Neuronal stem cell (in vitro differentiated cells): ENCODE measurements at regions not wholly inside any gene's neighbourhood (a gene's known extent, or its start where the extent isn't known, plus 50 kb on each side); places are given as distances from the start of the nearest gene placed in this dataset.
A peak's percentile ranks its signal among the peaks of the same experiment; 100 is the strongest.

Experiments
- DNase-seq: peaks from one replicate; pipeline ENCODE4 v3.0.0-alpha.2; 2013; ENCODE audit warnings: low spot score
- H2AFZ ChIP-seq: one replicate; pipeline ENCODE4 v1.6.1; 2013; ENCODE audit warnings: mild to moderate bottlenecking, low read length, inconsistent platforms
- H2AK5ac ChIP-seq: 2 replicates; pipeline ENCODE4 v1.6.1; 2013; ENCODE audit warnings: low read depth, mild to moderate bottlenecking, inconsistent platforms, low read length, moderate library complexity, mixed read lengths
- H2BK120ac ChIP-seq: 2 replicates; pipeline ENCODE4 v1.6.1; 2013; ENCODE audit warnings: low read depth, mild to moderate bottlenecking, inconsistent platforms, low read length, moderate library complexity, mixed read lengths
- H2BK12ac ChIP-seq: one replicate; pipeline ENCODE4 v1.6.1; 2013; ENCODE audit warnings: low read length, inconsistent platforms
- H2BK15ac ChIP-seq: 2 replicates; pipeline ENCODE4 v1.6.1; 2013; ENCODE audit warnings: mild to moderate bottlenecking, low read length, inconsistent platforms, mixed read lengths
- H2BK5ac ChIP-seq: one replicate; pipeline ENCODE4 v1.6.1; 2013; ENCODE audit warnings: inconsistent platforms, mild to moderate bottlenecking, low read length, moderate library complexity
- H3K14ac ChIP-seq: one replicate; pipeline ENCODE4 v1.6.1; 2013; ENCODE audit warnings: low read length, inconsistent platforms
- H3K18ac ChIP-seq: 2 replicates; pipeline ENCODE4 v1.6.1; 2013; ENCODE audit warnings: low read length, inconsistent platforms
- H3K23ac ChIP-seq: 2 replicates; pipeline ENCODE4 v1.6.1; 2013; ENCODE audit warnings: low read depth, mild to moderate bottlenecking, mixed read lengths, low read length, inconsistent platforms; ENCODE audit not compliant: poor library complexity
- H3K27ac ChIP-seq: replicated peaks from 3 replicates; pipeline ENCODE4 v1.5.1; 2013; ENCODE audit warnings: low read length, inconsistent platforms
- H3K27me3 ChIP-seq, 3 experiments: 2 replicates each; pipeline ENCODE4 v1.6.1; 2013; ENCODE audit warnings: low read length in 3 of 3, mild to moderate bottlenecking in 2 of 3, inconsistent platforms in 1 of 3, low read depth in 1 of 3, mixed read lengths in 1 of 3, moderate library complexity in 1 of 3; ENCODE audit not compliant: control insufficient read depth in 3 of 3, insufficient read depth in 3 of 3
- H3K36me3 ChIP-seq, 2 donors: replicated peaks in 1 of 2; 2 replicates each; pipeline ENCODE4 v1.6.1; 2013; ENCODE audit warnings: low read length in 2 of 2; ENCODE audit not compliant: control insufficient read depth in 2 of 2, insufficient read depth in 2 of 2
- H3K4ac ChIP-seq: 2 replicates; pipeline ENCODE4 v1.6.1; 2013; ENCODE audit warnings: inconsistent platforms, mild to moderate bottlenecking, low read length, moderate library complexity
- H3K4me1 ChIP-seq, 2 donors: 1 replicate in 1 of 2; 2 replicates in 1 of 2; pipeline ENCODE4 v1.6.1; 2013; ENCODE audit warnings: low read length in 2 of 2, low read depth in 1 of 2; ENCODE audit not compliant: control insufficient read depth in 2 of 2, insufficient read depth in 1 of 2
- H3K4me2 ChIP-seq: one replicate; pipeline ENCODE4 v1.6.1; 2013; ENCODE audit warnings: mild to moderate bottlenecking, low read length, inconsistent platforms; ENCODE audit not compliant: insufficient read depth, poor library complexity, severe bottlenecking
- H3K4me3 ChIP-seq, 2 donors: 2 replicates each; pipeline ENCODE4 v1.5.1; 2013; ENCODE audit warnings: low read length in 2 of 2, mild to moderate bottlenecking in 2 of 2, inconsistent platforms in 1 of 2, moderate library complexity in 1 of 2
- H3K79me1 ChIP-seq: one replicate; pipeline ENCODE4 v1.6.1; 2013; ENCODE audit warnings: low read depth, mild to moderate bottlenecking, inconsistent platforms, low read length, moderate library complexity
- H3K9ac ChIP-seq: one replicate; pipeline ENCODE4 v1.6.1; 2013; ENCODE audit warnings: mild to moderate bottlenecking, low read depth, low read length, inconsistent platforms; ENCODE audit not compliant: poor library complexity
- H3K9me3 ChIP-seq, 2 donors: replicated peaks in 1 of 2; 2 replicates each; pipeline versions ENCODE3 to v1.6.1; 2013; ENCODE audit warnings: low read length in 2 of 2, mild to moderate bottlenecking in 2 of 2, inconsistent platforms in 1 of 2, low read depth in 1 of 2, mixed read lengths in 1 of 2, moderate library complexity in 1 of 2; ENCODE audit not compliant: control insufficient read depth in 2 of 2, insufficient read depth in 1 of 2
- H4K8ac ChIP-seq: one replicate; pipeline ENCODE4 v1.6.1; 2013; ENCODE audit warnings: low read depth, mild to moderate bottlenecking, inconsistent platforms, low read length, moderate library complexity
- H4K91ac ChIP-seq: one replicate; pipeline ENCODE4 v1.6.1; 2013; ENCODE audit warnings: low read length, low read depth, mild to moderate bottlenecking, inconsistent platforms; ENCODE audit not compliant: poor library complexity
- WGBS, 2 donors: extraction: QIAGEN DNeasy Blood & Tissue Kit; methylation state at CpG; one replicate each; pipeline ENCODE4 v1.1.7; 2013; ENCODE audit warnings: missing lambda C conversion rate in 2 of 2, mixed read lengths in 1 of 2; ENCODE audit not compliant: insufficient read length in 2 of 2, insufficient replicate concordance in 1 of 2; ENCODE audit errors: extremely low coverage in 2 of 2; 5-methylcytosine and 5-hydroxymethylcytosine counted together

- H4K91ac ChIP-seq, result no peak overlapping the region
- no peak overlapping the region for H2AFZ ChIP-seq
- H2BK5ac ChIP-seq, result no peak overlapping the region
- H3K4me1 ChIP-seq, result no peaks in the 10 kb centered on the region
- no peak overlapping the region for H2BK12ac ChIP-seq
- H2BK120ac ChIP-seq, result no peak overlapping the region
- WGBS, 2 donors, result no CpG with 5 or more reads among the region's 6 CpGs
- DNase-seq, result no peak
- no peaks in the 10 kb centered on the region for H3K36me3 ChIP-seq
- H3K27ac ChIP-seq, result no peak overlapping the region
- H3K4me2 ChIP-seq, result no peak overlapping the region
- no peaks in the 10 kb centered on the region for H3K27me3 ChIP-seq
- peaks cover 0 to 2% of the 10 kb centered on the region in 2 donors for H3K9me3 ChIP-seq
- no peak overlapping the region for H2AK5ac ChIP-seq
- no peak overlapping the region for H4K8ac ChIP-seq
- H3K9ac ChIP-seq, result no peak overlapping the region
- no peak overlapping the region for H3K18ac ChIP-seq
- H3K23ac ChIP-seq, result no peak overlapping the region
- no peaks in the 10 kb centered on the region for H3K79me1 ChIP-seq
- H2BK15ac ChIP-seq, result no peak overlapping the region
- H3K14ac ChIP-seq, result no peak overlapping the region
- no peak overlapping the region for H3K4me3 ChIP-seq
- no peak overlapping the region for H3K4ac ChIP-seq
Observed at GRCh38 chr13:57030671-57031070, 110.0 kb upstream of the PRR20A start.

GRCh38 chr13:57036290-57036689 lies 104.4 kb upstream of the PRR20A start:
- H2BK120ac ChIP-seq, result no peak overlapping the region
- no peak overlapping the region for H2BK15ac ChIP-seq
- no peak overlapping the region for H2BK12ac ChIP-seq
- no peak overlapping the region for H3K18ac ChIP-seq
- H3K79me1 ChIP-seq, result no peaks in the 10 kb centered on the region
- H3K9me3 ChIP-seq, result no peaks in the 10 kb centered on the region
- H2AFZ ChIP-seq, result peak overlapping the region; percentile 5
- H3K23ac ChIP-seq, result no peak overlapping the region
- no peaks in the 10 kb centered on the region for H3K27me3 ChIP-seq
- H2BK5ac ChIP-seq, result no peak overlapping the region
- H3K4me3 ChIP-seq, result no peak overlapping the region
- no peak overlapping the region for H4K8ac ChIP-seq
- H3K4me1 ChIP-seq, result no peaks in the 10 kb centered on the region
- H3K4ac ChIP-seq, result no peak overlapping the region
- H3K27ac ChIP-seq, result no peak overlapping the region
- H3K14ac ChIP-seq, result no peak overlapping the region
- no peak for DNase-seq
- WGBS, 2 donors, result no CpG with 5 or more reads among the region's 4 CpGs
- H4K91ac ChIP-seq, result no peak overlapping the region
- H3K9ac ChIP-seq, result no peak overlapping the region
- H2AK5ac ChIP-seq, result no peak overlapping the region
- H3K4me2 ChIP-seq, result no peak overlapping the region
- H3K36me3 ChIP-seq, result no peaks in the 10 kb centered on the region

GRCh38 chr13:57044910-57045309 lies 95.8 kb upstream of the PRR20A start:
- Histone ChIP-seq H3K4me2 (no peak overlapping the region), H4K8ac (no peak overlapping the region), H3K27me3 (no peaks in the 10 kb centered on the region), H2BK15ac (no peak overlapping the region), H3K18ac (no peak overlapping the region), H3K4me1 (peaks cover 0 to 7% of the 10 kb centered on the region in 2 donors), H2BK5ac (no peak overlapping the region), H3K9ac (no peak overlapping the region), H3K27ac (no peak overlapping the region), H3K79me1 (no peaks in the 10 kb centered on the region), H3K4ac (no peak overlapping the region), H3K9me3 (peaks cover 0 to 8% of the 10 kb centered on the region in 2 donors), H4K91ac (no peak overlapping the region), H2AK5ac (no peak overlapping the region), H3K23ac (no peak overlapping the region), H3K36me3 (no peaks in the 10 kb centered on the region), H2BK12ac (no peak overlapping the region), H3K14ac (no peak overlapping the region), H2BK120ac (no peak overlapping the region), H3K4me3 (no peak overlapping the region), H2AFZ (peak overlapping the region; percentile 63)
- DNase-seq, result no peak
- no CpG with 5 or more reads among the region's 1 CpG for WGBS, 2 donors

- H3K27me3 ChIP-seq, result no peaks in the 10 kb centered on the region
- H3K4me2 ChIP-seq, result no peak overlapping the region
- peaks cover 0 to 14% of the 10 kb centered on the region in 2 donors for H3K9me3 ChIP-seq
- H3K27ac ChIP-seq, result no peak overlapping the region
- H2BK15ac ChIP-seq, result no peak overlapping the region
- no peak overlapping the region for H3K9ac ChIP-seq
- no CpG with 5 or more reads among the region's 5 CpGs for WGBS, 2 donors
- H3K18ac ChIP-seq, result no peak overlapping the region
- H2BK120ac ChIP-seq, result no peak overlapping the region
- H3K4me3 ChIP-seq, result peak overlapping the region in 1 of 2 donors; percentile 34
- peaks cover 0 to 7% of the 10 kb centered on the region in 2 donors for H3K4me1 ChIP-seq
- no peak overlapping the region for H2AK5ac ChIP-seq
- H2BK12ac ChIP-seq, result no peak overlapping the region
- H3K79me1 ChIP-seq, result no peaks in the 10 kb centered on the region
- H2AFZ ChIP-seq, result peak overlapping the region; percentile 66
- H4K8ac ChIP-seq, result no peak overlapping the region
- no peak overlapping the region for H3K4ac ChIP-seq
- no peak overlapping the region for H3K14ac ChIP-seq
- no peak overlapping the region for H4K91ac ChIP-seq
- no peaks in the 10 kb centered on the region for H3K36me3 ChIP-seq
- no peak overlapping the region for H3K23ac ChIP-seq
- no peak for DNase-seq
- no peak overlapping the region for H2BK5ac ChIP-seq
Observed at GRCh38 chr13:57045826-57046546, 94.7 kb upstream of the PRR20A start.
